ENCODE measurements at regions not wholly inside any gene's neighbourhood (a gene's known extent, or its start where the extent isn't known, plus 50 kb on each side); places are given as distances from the start of the nearest gene placed in this dataset.

GRCh38 chr2:4391013-4391412 lies 687.6 kb downstream of the DCDC2C start:
- DNase-seq = no peak

DNA sequence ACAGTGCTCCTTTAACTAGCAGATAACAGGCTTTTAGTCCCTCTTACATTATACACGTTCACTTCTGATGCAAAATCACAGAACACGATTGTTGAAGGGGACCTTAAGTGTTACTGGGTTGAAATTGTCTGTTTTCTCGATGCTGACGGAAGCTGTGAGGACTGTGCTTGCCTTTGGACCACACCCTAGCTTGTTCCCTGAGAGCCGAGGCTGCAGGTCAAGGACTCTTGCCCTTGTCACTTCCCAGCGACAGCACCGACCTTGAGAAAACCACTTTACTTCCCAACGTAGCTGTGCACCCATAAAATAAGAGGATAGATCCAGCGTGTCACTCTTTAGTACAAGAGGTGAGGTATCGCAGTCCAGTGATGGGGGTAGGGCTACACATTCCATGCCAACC lies 701.0 kb downstream of the DCDC2C start:
- no peak for DNase-seq

GRCh38 chr2:4408321-4408720 lies 704.9 kb downstream of the DCDC2C start:
- no peak for DNase-seq

DNA sequence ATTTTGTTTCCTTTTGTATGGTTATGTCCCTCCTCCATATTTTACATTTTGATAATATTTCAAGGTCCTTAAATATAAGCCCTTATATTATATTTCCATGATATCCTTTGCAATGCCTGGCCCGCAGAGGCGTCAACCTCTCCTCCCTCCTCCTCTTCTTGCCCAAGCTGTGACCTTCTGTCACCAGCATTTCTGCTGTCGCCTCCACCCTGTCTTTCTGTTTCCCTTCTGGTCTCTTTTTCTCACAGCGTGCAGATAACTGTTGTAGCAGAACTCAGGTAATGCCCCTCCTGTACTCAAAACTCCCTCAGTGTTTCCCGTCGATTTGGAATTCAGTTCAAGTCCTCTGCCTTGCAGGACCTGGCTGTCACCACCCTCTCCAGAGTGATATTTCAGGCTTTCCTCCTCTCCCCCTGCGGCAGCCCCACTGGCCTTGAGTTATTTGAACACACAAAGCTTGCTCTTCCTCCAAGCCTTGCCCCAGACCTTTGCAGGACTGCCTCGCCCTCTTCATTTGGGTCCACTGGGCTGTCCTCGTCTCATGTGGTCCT lies 709.3 kb downstream of the DCDC2C start:
- no peak for DNase-seq

DNA sequence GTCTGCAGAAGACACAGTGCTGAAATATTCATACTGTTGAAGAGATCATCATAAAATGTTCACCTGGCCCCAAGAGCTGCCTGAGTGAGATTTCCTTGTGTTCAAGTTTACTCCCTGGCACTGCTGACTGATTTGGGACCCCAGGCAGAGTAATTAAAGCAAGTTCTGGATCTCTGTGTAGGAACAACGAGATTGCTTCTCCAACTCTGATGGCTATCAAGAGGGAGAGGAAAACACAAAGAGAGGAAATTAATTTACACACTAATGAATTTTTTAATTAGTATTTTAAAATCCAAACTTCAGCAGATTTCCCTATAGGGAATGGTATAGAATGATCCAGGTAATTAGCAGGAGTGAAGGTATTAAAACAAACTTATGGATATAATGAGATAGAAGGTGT lies 711.8 kb downstream of the DCDC2C start:
- no peak for DNase-seq

GRCh38 chr2:4415810-4416413 lies 712.5 kb downstream of the DCDC2C start:
- no peak for DNase-seq

GRCh38 chr2:4416431-4416830 lies 713.1 kb downstream of the DCDC2C start:
- DNase-seq = no peak

- DNase-seq = no peak
These were observed 714.4 kb downstream of the DCDC2C start for GRCh38 chr2:4417771-4418170.

DNA sequence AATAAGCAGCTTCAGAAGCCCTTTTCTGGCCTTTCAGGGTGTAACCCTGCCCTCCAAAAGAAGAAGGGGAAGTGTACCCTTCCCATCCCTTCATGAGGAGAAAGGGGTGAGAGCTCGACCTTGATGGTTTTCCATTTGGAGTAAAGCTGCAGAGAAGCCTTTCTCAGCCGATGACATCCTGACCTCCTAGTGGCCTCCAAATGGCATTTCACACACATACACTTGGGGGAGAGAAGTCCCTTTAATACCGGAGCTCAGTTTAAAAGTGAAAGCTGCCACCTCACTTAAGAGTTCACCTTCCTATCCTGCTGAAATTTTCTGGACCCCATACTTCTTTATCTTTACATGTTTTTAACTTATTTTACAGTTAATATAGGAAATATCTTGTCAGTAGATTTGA lies 716.7 kb downstream of the DCDC2C start:
- DNase-seq = no peak

DNA sequence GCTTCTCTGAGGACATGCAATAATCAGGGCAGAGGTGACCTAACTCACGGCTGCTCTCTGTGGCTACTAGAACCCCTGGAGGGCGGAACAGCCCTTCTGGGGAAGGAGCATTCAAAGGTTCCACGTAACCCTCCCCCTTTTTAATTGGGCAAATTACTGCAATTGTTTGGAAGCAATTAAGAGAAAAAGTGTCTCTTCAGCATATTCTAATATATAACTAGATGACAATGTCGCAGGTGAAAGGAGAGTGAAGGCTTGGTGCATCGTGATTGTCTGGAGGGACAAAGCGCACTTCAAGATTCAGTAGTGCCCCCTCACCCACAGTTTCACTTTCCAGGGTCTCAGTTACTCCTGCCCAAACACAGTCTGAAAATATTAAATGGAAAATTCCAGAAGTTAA lies 720.8 kb downstream of the DCDC2C start:
- no peak for DNase-seq

DNA sequence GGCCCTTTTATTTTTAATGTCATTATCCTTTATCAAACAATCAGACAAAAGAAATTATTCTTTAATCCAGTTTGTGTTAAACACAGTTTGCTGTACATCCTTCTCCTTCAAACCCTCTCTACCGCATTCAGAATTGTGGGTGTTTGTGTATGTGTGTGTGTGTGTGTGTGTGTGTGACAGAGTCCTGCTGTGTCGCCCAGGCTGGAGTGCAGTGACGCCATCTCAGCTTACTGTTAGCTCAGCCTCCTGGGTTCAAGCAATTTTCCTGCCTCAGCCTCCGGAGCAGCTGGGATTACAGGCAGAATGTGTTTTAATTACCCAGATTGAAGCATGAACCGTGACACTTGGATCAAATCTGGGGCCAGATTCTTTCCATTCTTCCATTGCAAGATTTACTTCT lies 723.7 kb downstream of the DCDC2C start:
- DNase-seq = no peak

- DNase-seq = no peak
These were observed 742.4 kb downstream of the DCDC2C start for GRCh38 chr2:4445821-4446220.

DNA sequence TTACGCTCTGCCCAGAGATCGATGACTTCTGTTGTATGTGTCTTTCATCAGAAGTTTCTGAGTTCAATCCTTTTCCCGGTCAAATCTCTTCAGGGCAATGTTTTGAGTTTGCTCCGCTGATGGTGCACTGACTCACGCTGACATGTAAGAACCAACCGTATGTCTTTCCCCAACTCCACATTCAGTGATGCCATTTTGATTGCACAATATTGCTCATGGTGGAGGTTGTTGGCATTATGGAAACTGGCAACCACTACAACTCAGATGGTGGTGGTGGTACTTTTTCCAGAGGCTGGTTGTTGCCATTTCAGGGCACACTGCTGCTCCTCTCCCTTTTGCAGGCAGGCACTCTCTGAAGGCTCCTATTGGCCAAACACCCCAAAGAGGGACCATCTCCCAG lies 751.5 kb downstream of the DCDC2C start:
- no peak for DNase-seq

DNA sequence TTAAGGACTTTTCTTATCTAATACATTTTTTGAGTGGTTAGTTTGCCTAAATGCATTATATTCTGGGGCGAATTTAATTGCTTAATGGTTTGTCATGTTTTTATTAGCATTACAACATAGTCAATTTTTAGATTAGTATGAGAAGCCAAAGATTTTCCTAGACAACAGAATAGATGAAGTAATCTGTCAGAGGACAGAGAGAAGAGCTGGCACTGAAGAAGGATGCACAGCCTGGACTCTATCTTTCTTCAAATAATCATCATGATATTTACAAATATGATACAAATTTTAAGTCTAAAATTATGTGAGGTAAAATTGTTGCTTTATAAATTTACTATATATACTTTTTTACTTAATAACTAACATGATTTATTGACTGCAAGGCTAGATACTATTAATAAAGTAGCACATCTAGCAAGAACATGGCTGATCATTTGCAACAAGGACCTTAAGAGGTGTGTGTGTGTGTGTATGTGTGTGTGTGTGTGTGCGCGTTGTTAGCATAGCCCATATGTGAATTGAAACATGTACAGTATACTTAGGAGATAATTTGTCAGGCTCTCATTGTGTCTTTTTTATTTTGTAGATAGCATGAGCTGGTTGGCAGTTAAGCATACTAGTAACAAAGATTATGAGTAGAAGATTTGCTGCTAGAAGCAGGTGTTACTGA lies 752.2 kb downstream of the DCDC2C start:
- no peak for DNase-seq

DNA sequence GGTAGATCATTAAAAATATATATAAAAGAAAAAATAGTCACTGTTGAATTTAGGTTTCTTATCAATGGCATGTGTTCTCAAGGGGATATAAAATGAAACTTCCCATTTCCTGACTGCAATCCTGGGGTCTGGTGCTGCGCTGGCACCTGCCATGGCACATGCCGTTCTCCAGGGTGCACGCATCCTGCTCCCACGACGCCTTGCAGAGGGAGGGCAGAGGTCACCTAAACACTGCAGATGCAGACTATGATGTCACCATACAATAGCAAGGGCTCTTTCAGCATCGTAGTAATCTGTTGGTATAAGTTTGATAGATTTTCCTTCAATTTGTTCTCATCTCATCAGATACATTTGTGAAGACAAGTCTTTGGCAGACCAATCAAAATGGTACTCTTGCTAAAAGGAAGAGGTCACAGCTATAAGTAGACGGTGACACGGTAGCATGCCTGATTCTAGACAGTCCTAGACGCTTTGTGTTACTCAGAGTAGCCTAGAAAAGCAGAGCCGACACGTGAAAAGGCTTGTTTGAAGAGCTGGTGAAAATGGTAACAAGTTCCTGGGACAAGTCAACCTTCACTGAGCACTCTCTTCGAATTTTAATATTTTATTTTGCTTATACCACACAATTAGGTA lies 761.4 kb downstream of the DCDC2C start:
- no peak for DNase-seq

GRCh38 chr2:4465671-4466070 lies 762.3 kb downstream of the DCDC2C start:
- DNase-seq = no peak

GRCh38 chr2:4475618-4476017 lies 772.2 kb downstream of the DCDC2C start:
- no peak for DNase-seq

DNA sequence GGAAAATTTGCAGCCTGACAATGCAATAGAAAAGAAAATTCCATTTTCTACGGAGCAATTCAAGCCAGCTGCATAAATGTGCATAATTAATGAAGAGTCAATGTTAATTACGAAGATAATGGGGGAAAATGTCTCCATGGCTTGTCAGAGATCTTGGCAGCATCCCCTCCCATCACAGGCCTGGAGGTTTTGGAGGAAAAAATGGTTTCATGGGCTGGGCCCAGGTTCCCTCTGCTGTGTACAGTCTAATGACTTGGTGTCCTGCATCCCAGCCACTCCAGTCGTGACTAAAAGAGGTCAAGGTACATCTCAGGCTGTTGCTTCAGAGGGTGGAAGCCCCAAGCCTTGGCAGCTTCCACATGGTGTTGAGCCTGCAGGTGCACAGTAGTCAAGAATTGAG lies 779.7 kb downstream of the DCDC2C start:
- DNase-seq = no peak

DNA sequence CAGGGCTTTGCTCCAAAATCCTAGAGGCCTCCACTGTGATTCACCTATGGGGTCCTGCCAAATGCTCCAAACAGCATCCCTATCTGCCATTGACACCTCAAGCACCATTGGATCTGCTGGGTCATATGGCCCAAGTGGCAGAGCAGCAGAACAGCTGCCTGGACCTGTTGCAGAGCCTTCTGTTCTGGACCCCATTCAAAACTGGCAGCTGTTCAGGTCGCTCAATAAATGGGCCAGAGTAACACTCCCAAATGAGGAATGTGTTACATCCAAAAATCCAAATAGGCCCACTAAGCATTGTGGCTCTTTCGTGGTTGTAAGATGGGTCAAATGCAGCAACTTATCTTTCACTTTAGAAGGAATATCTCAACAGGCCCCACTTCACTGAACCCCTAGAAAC lies 783.6 kb downstream of the DCDC2C start:
- no peak for DNase-seq

GRCh38 chr2:4499316-4500030 lies 796.1 kb downstream of the DCDC2C start:
- no peak for DNase-seq

DNA sequence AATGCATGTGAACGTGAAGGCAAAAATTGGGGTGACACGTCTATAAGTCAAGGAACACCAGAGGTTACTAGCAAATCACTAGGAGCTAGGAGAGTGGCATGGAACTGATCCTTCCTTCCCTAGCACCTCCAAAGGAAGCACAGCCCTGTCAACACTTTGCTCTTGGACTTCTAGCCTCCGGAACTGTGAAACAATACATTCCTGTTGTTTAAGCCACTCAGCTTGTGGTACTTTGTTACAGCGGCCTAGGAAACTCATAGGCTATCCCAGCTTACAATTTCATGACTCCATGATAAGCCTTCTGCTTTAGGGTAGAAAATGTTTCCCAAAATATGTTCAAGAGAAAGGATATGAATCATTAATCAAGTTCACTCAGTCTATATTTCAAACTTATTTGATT lies 798.1 kb downstream of the DCDC2C start:
- no peak for DNase-seq

GRCh38 chr2:4502230-4502843 lies 799.0 kb downstream of the DCDC2C start:
- no peak for DNase-seq

DNA sequence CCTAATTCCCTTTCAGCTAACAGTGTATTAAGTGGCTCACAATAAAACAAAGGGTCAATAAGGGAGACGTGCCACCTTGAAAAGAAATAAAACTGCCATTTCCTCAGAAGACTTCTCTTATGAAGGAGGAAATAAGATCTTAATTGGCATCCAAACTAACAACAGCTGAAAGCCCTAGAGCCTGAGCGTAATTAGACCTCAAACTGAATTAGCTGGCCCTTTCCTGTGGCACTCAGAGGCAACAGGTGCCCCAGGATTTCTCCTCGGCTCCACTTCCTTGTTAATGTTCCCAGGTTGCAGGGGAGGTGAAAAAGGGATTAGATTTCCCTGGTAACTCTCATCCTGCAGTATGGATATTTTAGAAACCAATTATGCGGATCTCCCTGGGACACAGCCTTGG lies 804.3 kb downstream of the DCDC2C start:
- no peak for DNase-seq
